ENCODE measurements at regions not wholly inside any gene's neighbourhood (a gene's known extent, or its start where the extent isn't known, plus 50 kb on each side); places are given as distances from the start of the nearest gene placed in this dataset.

DNA sequence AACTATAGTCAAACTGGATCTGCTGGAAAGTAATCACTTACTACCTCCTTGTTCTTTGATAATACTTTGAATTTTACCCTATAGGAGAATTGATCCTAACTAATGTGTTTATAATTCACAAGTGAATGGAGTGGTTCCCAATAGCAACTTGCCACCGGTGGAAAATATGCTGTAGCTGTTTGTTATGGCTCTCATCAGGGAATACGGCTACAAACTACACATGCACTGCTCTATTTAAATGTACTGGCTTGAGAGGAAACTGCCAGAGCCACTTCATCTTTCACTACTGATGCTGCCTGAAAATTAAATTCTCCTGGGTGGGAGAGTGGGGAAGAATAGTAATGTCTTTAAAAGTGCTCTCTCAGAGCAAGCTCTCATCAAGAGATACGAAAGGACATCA is 448.5 kb upstream of the GRAMD2B start:
- TF ChIP-seq FOXA2 (IDR thresholded peaks at IDR 0.05): no peak
- TF ChIP-seq, protein P1, sequence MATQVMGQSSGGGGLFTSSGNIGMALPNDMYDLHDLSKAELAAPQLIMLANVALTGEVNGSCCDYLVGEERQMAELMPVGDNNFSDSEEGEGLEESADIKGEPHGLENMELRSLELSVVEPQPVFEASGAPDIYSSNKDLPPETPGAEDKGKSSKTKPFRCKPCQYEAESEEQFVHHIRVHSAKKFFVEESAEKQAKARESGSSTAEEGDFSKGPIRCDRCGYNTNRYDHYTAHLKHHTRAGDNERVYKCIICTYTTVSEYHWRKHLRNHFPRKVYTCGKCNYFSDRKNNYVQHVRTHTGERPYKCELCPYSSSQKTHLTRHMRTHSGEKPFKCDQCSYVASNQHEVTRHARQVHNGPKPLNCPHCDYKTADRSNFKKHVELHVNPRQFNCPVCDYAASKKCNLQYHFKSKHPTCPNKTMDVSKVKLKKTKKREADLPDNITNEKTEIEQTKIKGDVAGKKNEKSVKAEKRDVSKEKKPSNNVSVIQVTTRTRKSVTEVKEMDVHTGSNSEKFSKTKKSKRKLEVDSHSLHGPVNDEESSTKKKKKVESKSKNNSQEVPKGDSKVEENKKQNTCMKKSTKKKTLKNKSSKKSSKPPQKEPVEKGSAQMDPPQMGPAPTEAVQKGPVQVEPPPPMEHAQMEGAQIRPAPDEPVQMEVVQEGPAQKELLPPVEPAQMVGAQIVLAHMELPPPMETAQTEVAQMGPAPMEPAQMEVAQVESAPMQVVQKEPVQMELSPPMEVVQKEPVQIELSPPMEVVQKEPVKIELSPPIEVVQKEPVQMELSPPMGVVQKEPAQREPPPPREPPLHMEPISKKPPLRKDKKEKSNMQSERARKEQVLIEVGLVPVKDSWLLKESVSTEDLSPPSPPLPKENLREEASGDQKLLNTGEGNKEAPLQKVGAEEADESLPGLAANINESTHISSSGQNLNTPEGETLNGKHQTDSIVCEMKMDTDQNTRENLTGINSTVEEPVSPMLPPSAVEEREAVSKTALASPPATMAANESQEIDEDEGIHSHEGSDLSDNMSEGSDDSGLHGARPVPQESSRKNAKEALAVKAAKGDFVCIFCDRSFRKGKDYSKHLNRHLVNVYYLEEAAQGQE (IDR thresholded peaks at IDR 0.05): no peak

Measured in liver (tissue), 1 donor.